Endothelial cell of umbilical vein (primary cell): ENCODE measurements at regions not wholly inside any gene's neighbourhood (a gene's known extent, or its start where the extent isn't known, plus 50 kb on each side); places are given as distances from the start of the nearest gene placed in this dataset.

Experiments
- BruUV-seq: library from RNA; stranded (reverse); fragments of 400-500 nt; replicated peaks from 2 replicates; lab custom pipeline; 2021; lab: Mats Ljungman, UMichigan
- CTCF ChIA-PET: fragments of 300-600, 350-600 bp; sonication (Branson Sonifier 250); formaldehyde crosslinking; loops from one replicate; lab custom pipeline; 2021; ENCODE audit warnings: antibody characterized with exemption, inconsistent platforms; lab: Charles Lee
- POLR2A ChIA-PET: fragments of 300-600, 350-600 bp; sonication (Branson Sonifier 250); formaldehyde crosslinking; loops from one replicate; lab custom pipeline; 2021; ENCODE audit warnings: antibody characterized with exemption, inconsistent platforms; lab: Charles Lee
- DNase-seq: peaks from one replicate; pipeline ENCODE4 v3.0.0-alpha.2; 2011; ENCODE audit warnings: low read depth, low spot score
- FAIRE-seq: peaks from 2 replicates; lab custom pipeline; 2011; peaks lifted over from hg19 to GRCh38; lab: Jason Lieb, UNC
- H2AFZ ChIP-seq: 2 replicates; pipeline ENCODE4 v1.6.0; 2012; ENCODE audit warnings: low read depth, low read length, control low read depth, inconsistent platforms
- H3K27ac ChIP-seq: 2 replicates; pipeline ENCODE4 v1.5.1; 2011; ENCODE audit warnings: low read depth, mild to moderate bottlenecking, control low read depth, low read length, moderate library complexity; ENCODE audit not compliant: insufficient read depth
- H3K27me3 ChIP-seq, 2 experiments: 2 replicates each; pipeline versions ENCODE4 v1.6.0 to v1.6.1; 2011; ENCODE audit warnings: low read length in 2 of 2, mixed read lengths in 1 of 2; ENCODE audit not compliant: control insufficient read depth in 2 of 2, insufficient read depth in 2 of 2
- H3K36me3 ChIP-seq, 2 experiments: 2 replicates in 1 of 2; 3 replicates in 1 of 2; pipeline ENCODE4 v1.5.1; 2011; ENCODE audit warnings: low read length in 2 of 2, mild to moderate bottlenecking in 1 of 2, moderate library complexity in 1 of 2; ENCODE audit not compliant: control insufficient read depth in 2 of 2, insufficient read depth in 2 of 2; ENCODE audit errors: extremely low read depth in 1 of 2
- H3K4me1 ChIP-seq: 3 replicates; pipeline ENCODE4 v1.5.1; 2011; ENCODE audit warnings: mild to moderate bottlenecking, low read length; ENCODE audit not compliant: control insufficient read depth, insufficient read depth; ENCODE audit errors: extremely low read depth
- H3K4me2 ChIP-seq: 2 replicates; pipeline ENCODE4 v1.6.1; 2011; ENCODE audit warnings: low read length, control low read depth, mixed read lengths; ENCODE audit not compliant: insufficient read depth
- H3K4me3 ChIP-seq, 3 experiments: fragments of 200-600 bp in 1 of 3; sonication (generic), shearing (Covaris generic) in 1 of 3; replicated peaks in 1 of 3; 2 replicates each; pipeline ENCODE4 v1.5.1; 2011 to 2016; ENCODE audit warnings: control low read depth in 3 of 3, low read length in 3 of 3, mild to moderate bottlenecking in 2 of 3, inconsistent platforms in 1 of 3, low read depth in 1 of 3, moderate library complexity in 1 of 3; ENCODE audit not compliant: insufficient read depth in 1 of 3
- H3K79me2 ChIP-seq: 2 replicates; pipeline ENCODE4 v1.6.0; 2012; ENCODE audit warnings: low read length, inconsistent platforms; ENCODE audit not compliant: control insufficient read depth, insufficient read depth
- H3K9ac ChIP-seq: replicated peaks from 2 replicates; pipeline ENCODE3; 2011; ENCODE audit warnings: low read length, control low read depth; ENCODE audit not compliant: insufficient read depth; ENCODE audit errors: extremely low read depth
- H3K9me1 ChIP-seq: replicated peaks from 3 replicates; pipeline ENCODE4 v1.6.0; 2011; ENCODE audit warnings: mild to moderate bottlenecking, low read length; ENCODE audit not compliant: control insufficient read depth, insufficient read depth; ENCODE audit errors: extremely low read depth
- H3K9me3 ChIP-seq: replicated peaks from 2 replicates; pipeline ENCODE4 v1.5.1; 2012; ENCODE audit warnings: low read length, inconsistent platforms; ENCODE audit not compliant: control insufficient read depth, insufficient read depth
- H4K20me1 ChIP-seq: replicated peaks from 2 replicates; pipeline ENCODE3; 2011; ENCODE audit warnings: mild to moderate bottlenecking, low read length; ENCODE audit not compliant: control insufficient read depth, insufficient read depth; ENCODE audit errors: extremely low read depth
- EZH2 ChIP-seq: IDR thresholded peaks from 2 replicates; pipeline ENCODE4 v1.6.1; 2012; ENCODE audit warnings: borderline replicate concordance, low read depth, mild to moderate bottlenecking, moderate library complexity, low read length, inconsistent platforms; ENCODE audit not compliant: severe bottlenecking
- FOS ChIP-seq: IDR thresholded peaks from 2 replicates; pipeline ENCODE4 v1.6.1; 2011; ENCODE audit warnings: mild to moderate bottlenecking, low read length, moderate library complexity, borderline replicate concordance; ENCODE audit not compliant: insufficient read depth
- GATA2 ChIP-seq: IDR thresholded peaks from 2 replicates; pipeline ENCODE4 v1.7.0; 2011; ENCODE audit warnings: low read depth, mild to moderate bottlenecking, moderate library complexity, mixed read lengths, low read length; ENCODE audit not compliant: insufficient read length, insufficient read depth
- MYC ChIP-seq: IDR thresholded peaks from one replicate; pipeline ENCODE4 v1.6.1; 2011; ENCODE audit warnings: mild to moderate bottlenecking, low read depth, low read length
- POLR2A ChIP-seq: IDR thresholded peaks from 2 replicates; pipeline ENCODE4 v1.6.1; 2012; ENCODE audit warnings: low read depth, mild to moderate bottlenecking, control low read depth, low read length
- POLR2AphosphoS5 ChIP-seq: IDR thresholded peaks from 2 replicates; pipeline ENCODE4 v1.6.1; 2012; ENCODE audit warnings: low read depth, mild to moderate bottlenecking, control low read depth, low read length, moderate library complexity; ENCODE audit not compliant: insufficient read depth
- dilution Hi-C: fragments of 300-500 bp; cut with MboI; formaldehyde crosslinking; loops from one replicate; pipeline ENCODE4 v1.15.0; 2019; ENCODE audit warnings: low sequenced_read_pairs; ENCODE audit not compliant: extremely low pct_ligation_motif_present
- intact Hi-C: fragments of 100-400 bp; cut with micrococcal nuclease; formaldehyde crosslinking; loops from one replicate; pipeline ENCODE4 v1.10.0; 2022
- TF ChIP-seq, protein P1 (sequence below): IDR thresholded peaks from 2 replicates; pipeline ENCODE4 v1.6.1; 2011; ENCODE audit not compliant: insufficient read depth, insufficient read length
- TF ChIP-seq, protein P2 (sequence below), 2 donors: IDR thresholded peaks; 1 replicate in 1 of 2; 2 replicates in 1 of 2; pipeline ENCODE4 v1.5.1; 2011; ENCODE audit warnings: low read length in 2 of 2, mild to moderate bottlenecking in 2 of 2, moderate library complexity in 2 of 2, control low read depth in 1 of 2, inconsistent platforms in 1 of 2, low read depth in 1 of 2; ENCODE audit not compliant: insufficient read depth in 1 of 2; ENCODE audit errors: extremely low read depth in 1 of 2

DNA sequence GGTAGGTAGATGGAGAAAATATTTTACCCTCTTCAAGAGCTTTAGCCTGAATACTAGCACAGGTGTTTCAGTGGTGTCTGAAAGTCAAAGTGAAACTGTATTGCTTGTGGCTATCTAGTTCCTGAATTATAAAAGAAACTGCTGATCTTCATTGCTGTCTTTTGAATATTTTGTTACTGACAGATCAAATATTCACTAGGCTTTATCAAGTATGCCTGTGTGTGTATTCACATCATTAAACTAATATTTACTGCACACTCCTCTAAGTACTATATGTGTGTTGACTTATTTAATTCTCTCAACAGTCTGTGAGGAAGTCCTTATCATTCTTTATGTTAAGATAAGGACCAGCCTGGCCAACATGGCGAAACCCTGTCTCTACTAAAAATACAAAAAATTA, 139.6 kb downstream of the SOCS6 start:
- intact Hi-C loops (no loop called here), dilution Hi-C loops (no loop called here)
- no peak for DNase-seq
- Histone ChIP-seq H4K20me1 (no peaks in the 10 kb centered on the region), H3K27ac (no peak overlapping the region), H3K36me3 (no peaks in the 10 kb centered on the region), H3K79me2 (no peaks in the 10 kb centered on the region), H3K9ac (no peak overlapping the region), H2AFZ (no peak overlapping the region), H3K27me3 (no peaks in the 10 kb centered on the region), H3K9me1 (no peaks in the 10 kb centered on the region), H3K4me3 (no peak overlapping the region), H3K9me3 (no peaks in the 10 kb centered on the region), H3K4me2 (no peak overlapping the region), H3K4me1 (peaks cover 3% of the 10 kb centered on the region)
- ChIA-PET POLR2A (no interaction called here), CTCF (no interaction called here)
- no TSS peak for BruUV-seq
- TF ChIP-seq MYC (no peak), EZH2 (no peak), FOS (no peak), GATA2 (no peak), POLR2AphosphoS5 (no peak), POLR2A (no peak)
- TF ChIP-seq, protein P1, sequence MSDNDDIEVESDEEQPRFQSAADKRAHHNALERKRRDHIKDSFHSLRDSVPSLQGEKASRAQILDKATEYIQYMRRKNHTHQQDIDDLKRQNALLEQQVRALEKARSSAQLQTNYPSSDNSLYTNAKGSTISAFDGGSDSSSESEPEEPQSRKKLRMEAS = no peak
- TF ChIP-seq, protein P2, sequence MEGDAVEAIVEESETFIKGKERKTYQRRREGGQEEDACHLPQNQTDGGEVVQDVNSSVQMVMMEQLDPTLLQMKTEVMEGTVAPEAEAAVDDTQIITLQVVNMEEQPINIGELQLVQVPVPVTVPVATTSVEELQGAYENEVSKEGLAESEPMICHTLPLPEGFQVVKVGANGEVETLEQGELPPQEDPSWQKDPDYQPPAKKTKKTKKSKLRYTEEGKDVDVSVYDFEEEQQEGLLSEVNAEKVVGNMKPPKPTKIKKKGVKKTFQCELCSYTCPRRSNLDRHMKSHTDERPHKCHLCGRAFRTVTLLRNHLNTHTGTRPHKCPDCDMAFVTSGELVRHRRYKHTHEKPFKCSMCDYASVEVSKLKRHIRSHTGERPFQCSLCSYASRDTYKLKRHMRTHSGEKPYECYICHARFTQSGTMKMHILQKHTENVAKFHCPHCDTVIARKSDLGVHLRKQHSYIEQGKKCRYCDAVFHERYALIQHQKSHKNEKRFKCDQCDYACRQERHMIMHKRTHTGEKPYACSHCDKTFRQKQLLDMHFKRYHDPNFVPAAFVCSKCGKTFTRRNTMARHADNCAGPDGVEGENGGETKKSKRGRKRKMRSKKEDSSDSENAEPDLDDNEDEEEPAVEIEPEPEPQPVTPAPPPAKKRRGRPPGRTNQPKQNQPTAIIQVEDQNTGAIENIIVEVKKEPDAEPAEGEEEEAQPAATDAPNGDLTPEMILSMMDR (IDR thresholded peaks at IDR 0.05; ENCODE audit: extremely low read depth in 1 of 2, insufficient read depth in 1 of 2, low read depth in 1 of 2, low read length in 2 of 2) = no peak
- FAIRE-seq = no peak
